ENCODE measurements at regions not wholly inside any gene's neighbourhood (a gene's known extent, or its start where the extent isn't known, plus 50 kb on each side); places are given as distances from the start of the nearest gene placed in this dataset.
A peak's percentile ranks its signal among the peaks of the same experiment; 100 is the strongest.
"Not testable (repeated sequence)": the region's sequence is repeated elsewhere in the genome, so short reads cannot be mapped to it uniquely, and the experiment has no call there.

DNA sequence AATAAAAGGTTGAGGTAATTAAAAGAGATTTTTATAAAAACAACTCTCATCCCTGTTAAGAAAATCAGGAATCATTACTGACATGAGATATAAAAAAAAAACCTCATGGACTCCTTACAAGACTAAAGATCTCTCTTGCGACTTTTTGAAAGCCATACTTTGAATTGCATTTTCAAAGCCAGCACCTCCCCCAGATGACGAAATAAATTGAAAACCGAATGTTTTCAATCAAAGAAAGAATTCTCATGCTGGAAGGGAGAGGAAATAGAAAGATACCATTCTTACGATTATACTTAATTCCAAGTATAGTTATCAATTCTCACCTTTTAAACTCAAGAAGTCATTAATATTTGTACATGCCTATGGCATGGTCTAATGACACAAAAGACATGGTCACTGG lies 452.3 kb downstream of the GJA1 start:
- no peak for DNase-seq (ENCODE audit: low read depth, low spot score)
- in situ Hi-C loops (cut with HindIII; ENCODE audit: low pct_unique_long_range_greater_than_20kb, low sequenced_read_pairs): no loop called here

DNA sequence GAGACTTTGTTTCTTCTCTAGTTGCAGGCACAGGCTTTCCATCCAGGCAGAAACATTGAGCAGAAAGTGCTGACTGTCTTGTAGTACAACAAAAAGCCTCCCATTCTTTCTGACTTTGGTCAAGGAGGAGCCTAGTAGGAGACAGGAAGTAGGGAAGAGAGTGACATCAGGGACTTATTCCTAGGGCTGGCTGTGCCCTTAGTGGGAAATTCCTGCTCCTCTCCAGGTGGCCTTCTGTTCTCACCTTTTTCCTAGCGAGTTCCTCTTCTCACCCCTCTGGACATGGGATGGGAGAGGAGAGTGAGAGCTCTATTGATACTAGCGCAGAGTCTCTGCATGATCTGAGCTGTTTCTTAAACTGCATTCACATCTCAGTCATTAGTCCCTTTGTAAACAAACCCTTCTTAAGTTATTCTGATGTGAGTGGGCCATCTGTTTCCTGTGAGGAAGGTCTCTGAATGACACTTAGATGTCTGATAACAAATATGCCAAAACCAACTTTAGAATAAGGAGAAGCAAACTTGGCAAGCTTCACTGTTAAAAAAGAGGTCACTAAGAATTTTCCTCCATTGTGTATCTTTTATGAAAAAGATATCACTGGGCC lies 455.0 kb downstream of the GJA1 start:
- DNase-seq (ENCODE audit: low read depth, low spot score): no peak
- in situ Hi-C loops (cut with HindIII; ENCODE audit: low pct_unique_long_range_greater_than_20kb, low sequenced_read_pairs): no loop called here

DNA sequence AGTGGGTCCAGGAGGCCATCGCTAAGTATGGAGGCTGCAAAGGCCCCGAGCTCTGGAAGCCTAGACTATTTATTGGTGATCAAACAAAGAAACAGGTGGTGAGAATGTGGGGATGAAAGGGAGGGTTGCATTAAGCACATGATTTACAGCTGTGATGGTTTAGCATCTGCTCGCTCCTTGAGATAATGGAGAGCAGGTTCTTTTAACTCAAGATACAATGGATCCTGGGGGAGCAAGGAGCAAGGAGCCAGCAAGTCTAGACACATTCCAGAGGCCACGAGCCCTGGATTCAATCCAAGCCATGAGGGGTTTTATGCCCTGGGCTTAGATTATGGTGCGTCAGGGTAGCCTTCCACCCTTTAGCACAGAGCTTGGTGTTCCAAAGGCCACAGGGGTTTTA lies 460.3 kb downstream of the GJA1 start:
- in situ Hi-C loops (cut with HindIII; ENCODE audit: low pct_unique_long_range_greater_than_20kb, low sequenced_read_pairs); DNase-seq (ENCODE audit: low read depth, low spot score): not testable (repeated sequence)

DNA sequence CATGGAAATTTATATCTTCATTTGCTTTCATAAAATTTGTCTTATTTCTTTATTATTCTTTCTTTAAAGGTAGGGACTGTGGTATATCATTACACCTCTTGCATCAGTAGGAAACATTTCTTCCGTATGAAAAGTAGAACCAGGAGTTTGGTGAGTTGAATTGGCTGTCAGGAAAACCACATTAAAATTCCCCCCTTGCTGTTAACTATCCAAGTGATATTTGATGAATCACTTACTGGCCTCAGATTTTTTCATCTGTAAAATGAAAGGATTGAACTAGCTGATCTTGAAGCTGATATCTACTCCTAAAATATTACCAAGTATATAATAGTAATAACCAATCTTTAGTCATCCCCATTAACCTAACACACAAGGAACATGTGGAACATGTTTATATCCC lies 460.9 kb downstream of the GJA1 start:
- in situ Hi-C loops (cut with HindIII; ENCODE audit: low pct_unique_long_range_greater_than_20kb, low sequenced_read_pairs): no loop called here
- no peak for DNase-seq (ENCODE audit: low read depth, low spot score)

DNA sequence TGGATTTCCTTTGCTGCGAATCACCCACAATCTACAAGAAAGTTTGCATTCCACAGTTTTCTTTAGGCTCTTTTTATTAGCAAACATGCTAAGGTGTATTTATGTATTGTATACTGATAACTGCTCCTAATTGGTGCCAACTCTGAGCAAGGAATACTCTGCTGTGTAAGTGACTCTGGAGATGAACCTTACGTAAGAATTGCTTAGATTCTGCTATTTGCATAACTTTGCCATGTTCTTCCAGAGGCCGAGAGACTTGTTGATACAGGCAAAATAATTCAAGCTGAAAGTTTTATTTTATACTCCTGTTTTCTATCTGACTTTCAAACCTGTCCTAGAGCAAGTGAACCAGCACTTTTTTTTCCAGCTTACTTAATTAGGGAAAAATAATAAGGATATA lies 461.3 kb downstream of the GJA1 start:
- DNase-seq (ENCODE audit: low read depth, low spot score): no peak
- in situ Hi-C loops (cut with HindIII; ENCODE audit: low pct_unique_long_range_greater_than_20kb, low sequenced_read_pairs): no loop called here

DNA sequence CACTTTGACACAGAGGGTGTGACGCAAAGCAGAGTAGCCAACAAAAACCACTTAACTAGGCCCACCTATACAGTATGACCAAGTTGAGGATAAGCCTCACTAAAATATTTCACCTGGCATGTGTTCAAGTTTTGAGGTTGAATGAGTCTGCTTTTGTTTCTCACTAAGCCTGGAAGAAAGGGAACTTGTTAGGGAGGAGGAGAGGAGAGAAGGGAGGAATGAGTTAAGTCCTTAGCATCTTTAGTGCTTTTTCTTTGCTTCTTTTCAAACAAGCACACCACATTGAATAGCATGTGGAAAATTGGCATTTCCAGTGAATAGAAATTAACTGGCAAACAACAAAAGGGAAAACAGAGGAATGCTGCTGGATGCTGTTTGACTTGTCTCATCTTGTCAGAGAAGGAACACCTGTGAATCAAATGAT lies 461.9 kb downstream of the GJA1 start:
- no peak for DNase-seq (ENCODE audit: low read depth, low spot score)
- in situ Hi-C loops (cut with HindIII; ENCODE audit: low pct_unique_long_range_greater_than_20kb, low sequenced_read_pairs): no loop called here

DNA sequence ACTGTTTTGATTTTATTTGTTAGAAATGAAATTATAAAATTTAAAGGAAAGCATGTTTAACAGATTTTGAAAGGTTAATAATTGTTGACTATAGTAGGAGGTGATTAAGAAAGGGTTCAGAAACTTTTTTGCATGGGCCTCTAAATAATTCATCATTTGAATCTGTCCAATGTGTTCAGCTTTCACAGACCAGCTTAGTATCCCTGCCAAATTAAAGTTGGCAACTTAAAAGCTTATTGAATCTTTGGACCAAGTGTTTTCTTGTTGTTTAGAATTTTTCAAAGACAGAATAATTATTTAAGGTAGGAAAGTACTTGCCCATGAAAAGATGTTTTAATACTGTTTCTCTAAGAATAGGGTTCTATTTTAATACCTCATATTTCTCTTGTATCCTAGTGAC lies 466.0 kb downstream of the GJA1 start:
- in situ Hi-C loops (cut with HindIII; ENCODE audit: low pct_unique_long_range_greater_than_20kb, low sequenced_read_pairs): no loop called here
- no peak for DNase-seq (ENCODE audit: low read depth, low spot score)

DNA sequence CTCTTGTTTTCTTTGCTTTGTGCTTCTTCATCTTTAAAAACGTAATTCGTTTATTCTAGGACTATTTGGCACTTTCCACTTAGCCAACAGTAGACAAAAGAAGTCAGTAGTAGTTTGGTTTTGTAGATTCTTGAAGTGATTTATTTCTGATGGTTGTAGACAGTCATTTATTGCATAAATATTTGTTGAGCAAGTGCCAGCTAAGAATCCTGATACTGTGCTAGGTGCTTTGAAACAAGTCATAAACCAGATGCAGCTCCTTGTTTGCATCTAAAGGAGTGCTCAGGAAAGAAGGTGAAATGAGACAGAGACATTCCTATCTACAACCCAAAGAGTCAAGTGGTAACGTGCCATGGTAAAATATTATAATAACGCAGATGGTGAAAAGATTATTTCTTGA lies 469.1 kb downstream of the GJA1 start:
- no peak for DNase-seq (ENCODE audit: low read depth, low spot score)
- in situ Hi-C loops (cut with HindIII; ENCODE audit: low pct_unique_long_range_greater_than_20kb, low sequenced_read_pairs): no loop called here

DNA sequence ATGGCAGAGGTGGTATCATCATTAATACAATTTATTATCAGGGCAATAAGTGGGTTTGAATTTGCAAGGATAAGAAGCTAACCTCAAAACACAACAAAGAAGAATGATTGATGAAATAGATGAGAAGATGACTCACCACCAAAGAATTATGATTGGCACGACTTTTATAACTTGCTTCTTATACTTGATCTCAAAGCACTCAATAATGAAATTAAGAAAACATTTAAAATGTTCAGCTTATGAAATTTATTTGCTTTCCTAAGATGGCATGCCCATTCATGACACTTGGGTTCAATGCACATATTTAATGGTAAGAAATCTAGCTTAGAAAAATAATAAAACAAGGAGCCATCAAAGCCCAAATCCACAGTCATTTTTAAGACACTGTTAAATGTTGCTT lies 477.5 kb downstream of the GJA1 start:
- in situ Hi-C loops (cut with HindIII; ENCODE audit: low pct_unique_long_range_greater_than_20kb, low sequenced_read_pairs): no loop called here
- no peak for DNase-seq (ENCODE audit: low read depth, low spot score)

DNA sequence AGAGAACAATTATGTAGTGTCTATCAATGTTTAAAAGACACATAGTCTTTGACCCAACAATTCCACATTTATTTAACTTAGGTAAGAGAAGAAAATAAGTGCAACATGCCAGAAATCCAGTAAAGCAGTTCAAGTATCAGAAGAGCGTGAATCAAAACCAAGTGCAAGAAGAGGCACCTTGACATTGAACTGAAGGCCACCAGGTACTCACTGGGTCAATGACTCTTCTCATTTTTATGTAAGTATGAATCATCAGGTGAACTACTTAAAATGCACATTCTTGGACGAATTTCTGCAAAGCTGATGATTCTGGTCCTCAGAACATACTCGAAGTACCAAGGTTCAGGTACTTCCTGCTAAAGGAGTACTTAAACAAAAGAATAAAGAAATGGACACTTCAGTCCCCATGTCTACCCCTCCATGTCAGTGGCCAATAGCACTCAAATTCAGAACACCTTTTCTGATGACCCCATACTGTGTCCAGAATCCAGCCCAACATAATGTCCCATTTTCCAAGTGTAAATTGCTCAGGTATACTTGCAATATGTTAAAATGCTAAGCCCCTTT lies 481.9 kb downstream of the GJA1 start:
- DNase-seq (ENCODE audit: low read depth, low spot score): no peak
- in situ Hi-C loops (cut with HindIII; ENCODE audit: low pct_unique_long_range_greater_than_20kb, low sequenced_read_pairs): no loop called here

DNA sequence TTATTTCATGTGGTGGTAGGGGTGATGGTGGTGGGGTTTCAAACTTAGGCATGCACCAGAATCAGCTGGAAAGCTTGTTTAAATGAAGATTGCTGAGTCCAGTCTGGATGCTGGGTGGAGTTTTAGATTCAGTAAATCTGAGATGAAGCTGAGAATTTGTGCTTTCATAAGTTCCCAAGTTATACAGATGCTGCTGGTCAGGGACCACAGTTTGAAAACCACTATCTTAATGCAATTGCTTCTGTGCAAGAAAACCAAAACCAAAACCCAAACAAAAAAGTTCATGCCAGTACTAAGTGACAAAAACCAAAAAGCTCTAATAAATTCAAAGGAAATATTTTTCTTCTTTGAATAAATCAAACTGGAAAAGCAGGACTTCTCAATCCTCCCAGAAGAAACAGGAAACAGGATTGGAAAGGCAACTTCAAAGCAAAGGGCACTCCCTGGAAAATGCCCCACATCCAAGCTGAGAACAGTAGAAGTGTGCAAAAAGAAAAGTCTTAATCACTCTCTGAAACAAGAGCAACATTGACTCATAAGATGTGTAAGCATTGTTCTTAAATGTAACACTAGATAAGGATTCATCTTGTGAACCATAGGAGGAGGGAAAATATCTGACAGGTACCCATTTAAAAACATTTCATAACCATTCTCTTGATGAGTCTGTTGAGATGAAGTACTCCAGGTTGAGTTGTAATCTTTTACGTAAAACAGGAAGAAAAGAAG lies 481.5 kb upstream of the HSF2 start:
- DNase-seq (ENCODE audit: low read depth, low spot score): no peak
- in situ Hi-C loops (cut with HindIII; ENCODE audit: low pct_unique_long_range_greater_than_20kb, low sequenced_read_pairs): no loop called here

DNA sequence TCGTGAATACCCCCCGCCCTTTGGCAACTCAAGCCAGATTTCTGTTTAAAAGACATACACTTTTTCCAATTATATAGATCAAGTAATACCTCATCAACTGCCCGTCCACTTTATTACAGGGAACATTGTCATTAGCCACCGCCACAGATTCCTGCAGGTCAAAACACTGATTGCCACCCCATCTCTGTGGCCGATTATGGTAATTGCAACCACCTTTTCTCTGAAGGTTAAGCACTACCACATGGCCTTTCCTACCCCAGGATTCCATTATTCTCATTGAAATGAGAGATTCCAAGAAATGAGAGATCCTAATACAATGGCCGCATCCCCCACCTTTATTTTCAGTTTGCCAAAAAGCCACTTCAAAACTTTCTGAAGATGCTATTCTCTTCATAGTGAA lies 478.8 kb upstream of the HSF2 start:
- no peak for DNase-seq (ENCODE audit: low read depth, low spot score)
- in situ Hi-C loops (cut with HindIII; ENCODE audit: low pct_unique_long_range_greater_than_20kb, low sequenced_read_pairs): no loop called here

DNA sequence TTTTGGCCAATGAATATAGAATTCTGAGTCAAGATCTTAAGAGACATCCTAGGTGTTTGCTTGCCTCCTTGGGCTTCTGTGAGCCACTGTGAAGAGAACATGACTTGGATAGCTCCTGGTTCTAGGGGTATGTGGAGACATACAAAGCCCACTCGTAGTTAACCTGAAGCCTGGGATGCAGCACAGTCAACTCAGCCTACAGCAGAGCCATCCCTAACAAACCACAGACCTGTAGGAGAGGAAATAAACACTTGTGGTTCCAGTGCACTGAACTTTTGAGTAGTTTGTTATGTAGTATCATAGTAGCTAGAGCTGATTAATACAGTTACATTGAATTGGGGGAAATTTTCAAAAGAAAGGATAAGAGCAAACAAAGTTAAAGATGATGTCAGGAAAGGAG lies 474.4 kb upstream of the HSF2 start:
- DNase-seq (ENCODE audit: low read depth, low spot score): no peak
- in situ Hi-C loops (cut with HindIII; ENCODE audit: low pct_unique_long_range_greater_than_20kb, low sequenced_read_pairs): no loop called here

DNA sequence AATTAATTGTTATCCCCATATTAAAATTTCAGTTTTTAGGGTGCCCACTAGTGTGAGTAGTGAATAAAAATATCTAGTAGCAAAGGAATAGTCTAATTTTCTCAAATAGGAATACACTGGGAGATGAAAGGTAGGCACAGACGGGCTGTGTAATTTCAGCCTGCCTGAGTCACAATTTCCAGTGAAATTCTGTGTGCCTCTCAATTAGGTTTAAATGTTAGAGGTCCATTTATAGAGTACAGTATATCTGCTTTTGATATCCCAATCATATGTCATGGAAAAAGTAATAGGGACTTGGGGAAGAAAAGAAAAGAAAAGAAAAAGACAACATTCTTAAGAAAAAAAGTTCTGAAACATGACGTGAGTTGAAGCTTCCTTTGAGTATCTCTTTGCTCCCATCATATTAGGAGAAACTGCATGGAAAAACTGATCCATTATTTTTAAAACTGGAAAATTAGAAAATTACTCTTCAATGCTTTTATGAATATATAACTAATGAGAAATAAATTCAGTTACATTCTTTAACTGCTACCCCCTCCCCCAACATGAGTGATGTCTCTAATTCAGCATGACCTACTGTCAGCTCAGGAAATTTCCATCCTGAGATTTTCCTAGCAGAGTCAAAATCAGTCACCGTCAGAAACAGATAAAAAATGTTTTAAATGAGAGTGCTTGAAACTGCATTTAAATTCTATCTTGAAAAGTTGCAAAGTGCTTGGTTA lies 473.8 kb upstream of the HSF2 start:
- in situ Hi-C loops (cut with HindIII; ENCODE audit: low pct_unique_long_range_greater_than_20kb, low sequenced_read_pairs): no loop called here
- no peak for DNase-seq (ENCODE audit: low read depth, low spot score)

DNA sequence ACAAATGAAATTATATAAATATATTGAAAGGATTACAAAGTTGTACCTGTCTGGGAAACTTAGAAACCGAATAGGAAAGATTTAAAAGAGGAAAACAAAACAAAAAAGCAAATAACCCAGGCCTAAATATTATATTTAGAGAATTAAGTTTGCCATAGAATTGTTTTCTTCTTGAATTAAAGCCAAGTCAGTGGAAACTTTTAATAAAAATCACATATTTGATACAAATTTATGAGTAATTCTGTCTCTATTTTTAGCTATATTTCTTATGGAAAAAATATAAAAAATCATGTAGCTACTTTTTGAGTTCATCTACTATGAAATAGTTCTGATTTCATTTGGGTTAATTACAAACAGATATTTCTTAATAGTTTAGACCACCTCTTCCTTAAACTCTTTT lies 470.2 kb upstream of the HSF2 start:
- no peak for DNase-seq (ENCODE audit: low read depth, low spot score)
- in situ Hi-C loops (cut with HindIII; ENCODE audit: low pct_unique_long_range_greater_than_20kb, low sequenced_read_pairs): no loop called here

DNA sequence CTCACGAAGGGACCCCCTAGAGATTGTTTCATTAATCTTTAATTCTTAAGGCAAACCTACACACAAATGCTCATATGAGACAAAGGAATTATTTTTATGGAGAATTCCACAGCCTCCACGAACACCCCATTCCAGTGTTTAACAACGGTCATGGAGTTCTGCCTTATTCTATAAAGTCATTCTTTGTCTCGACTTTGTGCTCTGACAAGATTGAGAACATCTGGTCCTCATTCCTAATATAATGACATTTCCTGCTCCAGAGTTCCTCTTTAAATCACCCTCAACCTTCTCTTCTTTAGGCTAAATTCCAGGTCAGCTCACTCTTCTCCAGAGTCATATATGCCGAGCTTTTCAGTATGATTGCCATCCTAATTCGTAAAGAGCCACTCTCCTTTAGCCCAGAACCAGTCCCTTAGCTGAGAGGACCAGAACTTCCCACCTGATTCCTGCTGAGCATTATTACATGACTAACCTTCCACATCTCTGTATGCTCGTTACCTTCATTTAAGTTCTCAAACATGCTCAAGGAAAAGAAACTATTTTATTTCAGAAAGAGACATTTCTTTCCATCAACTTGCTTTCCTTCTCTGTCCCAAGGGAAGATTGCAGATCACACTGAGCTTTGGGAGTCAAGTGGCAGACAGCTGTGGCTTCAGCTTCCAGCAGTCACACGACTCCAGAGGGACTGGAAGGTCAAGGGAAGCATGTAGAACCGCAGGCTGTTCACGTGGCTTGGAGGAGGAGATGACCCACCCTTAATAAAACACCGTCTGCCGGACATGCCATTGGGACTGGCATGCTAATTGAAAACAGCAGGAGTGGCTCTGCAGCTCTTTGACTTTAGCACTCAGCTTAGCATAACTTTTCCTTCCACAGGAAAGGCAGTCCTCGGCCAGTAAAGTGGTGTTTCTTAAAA lies 467.1 kb upstream of the HSF2 start:
- peak; percentile 82 for DNase-seq (ENCODE audit: low read depth, low spot score)
- in situ Hi-C loops (cut with HindIII; ENCODE audit: low pct_unique_long_range_greater_than_20kb, low sequenced_read_pairs): no loop called here

DNA sequence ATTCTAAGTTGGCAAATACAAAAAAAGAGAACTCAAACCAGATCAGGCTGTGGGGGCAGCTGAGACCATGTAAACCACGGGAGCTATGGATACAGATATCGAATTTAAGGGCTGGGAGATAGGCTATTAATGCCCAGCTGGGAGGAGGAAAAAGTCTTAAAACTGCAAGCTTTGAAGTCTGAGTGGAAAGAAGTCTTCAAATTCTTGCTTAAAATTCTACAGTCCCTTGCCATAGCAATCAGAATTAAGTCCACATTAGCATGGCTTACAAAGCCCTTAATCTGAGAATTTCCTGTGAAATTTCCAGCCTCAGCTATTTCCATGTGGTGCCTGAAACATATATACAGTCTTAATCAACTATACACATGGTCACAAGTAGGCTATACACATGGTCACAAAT lies 465.0 kb upstream of the HSF2 start:
- in situ Hi-C loops (cut with HindIII; ENCODE audit: low pct_unique_long_range_greater_than_20kb, low sequenced_read_pairs): no loop called here
- no peak for DNase-seq (ENCODE audit: low read depth, low spot score)

DNA sequence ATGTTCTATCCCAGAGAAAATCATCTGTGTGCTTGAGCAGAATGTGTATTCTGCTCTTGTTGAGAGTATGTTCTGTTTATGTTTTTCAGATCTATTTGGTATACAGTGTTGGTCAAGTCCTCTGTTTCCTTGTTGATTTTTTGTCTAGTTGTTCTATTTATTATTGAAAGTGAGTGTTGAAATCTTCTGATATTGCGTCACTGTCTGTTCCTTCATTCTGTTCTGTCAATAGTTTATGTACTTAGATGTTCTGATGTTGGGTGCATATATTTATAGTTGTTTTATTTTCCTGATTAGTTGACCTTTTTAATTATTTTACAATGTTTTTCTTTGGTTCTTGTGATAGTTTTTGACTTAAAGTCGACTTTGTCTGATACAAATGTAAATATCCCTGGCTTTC lies 458.7 kb upstream of the HSF2 start:
- in situ Hi-C loops (cut with HindIII; ENCODE audit: low pct_unique_long_range_greater_than_20kb, low sequenced_read_pairs): no loop called here
- no peak for DNase-seq (ENCODE audit: low read depth, low spot score)
